Tibial artery (tissue), 4 donors: ENCODE measurements at regions not wholly inside any gene's neighbourhood (a gene's known extent, or its start where the extent isn't known, plus 50 kb on each side); places are given as distances from the start of the nearest gene placed in this dataset.

Experiments
- DNase-seq, 2 donors: peaks; one replicate each; pipeline ENCODE4 v3.0.0-alpha.2; 2019
- H3K27ac ChIP-seq, 2 donors: fragments of 200-600 bp; sonication (generic) in 1 of 2; 1 replicate in 1 of 2; 2 replicates in 1 of 2; pipeline ENCODE4 v1.5.1; 2018 to 2019; ENCODE audit warnings: mild to moderate bottlenecking in 1 of 2
- H3K27me3 ChIP-seq, 2 donors: fragments of 200-600 bp; sonication (generic) in 1 of 2; one replicate each; pipeline versions ENCODE4 v1.5.1 to v1.6.0; 2016 to 2019
- H3K36me3 ChIP-seq, 3 donors: fragments of 200-600 bp; sonication (generic) in 2 of 3; one replicate each; pipeline ENCODE4 v1.5.1; 2016 to 2019; ENCODE audit warnings: mild to moderate bottlenecking in 2 of 3
- H3K4me1 ChIP-seq, 4 donors: fragments of 200-600 bp; sonication (generic) in 2 of 4; 1 replicate in 3 of 4; 2 replicates in 1 of 4; pipeline ENCODE4 v1.5.1; 2016 to 2019
- H3K4me3 ChIP-seq, 2 donors: fragments of 200-600 bp; sonication (generic) in 1 of 2; 1 replicate in 1 of 2; 2 replicates in 1 of 2; pipeline ENCODE4 v1.5.1; 2018 to 2019; ENCODE audit warnings: mild to moderate bottlenecking in 2 of 2
- H3K9me3 ChIP-seq, 3 donors: fragments of 200-600 bp; sonication (generic) in 1 of 3; one replicate each; pipeline ENCODE4 v1.5.1; 2016 to 2019
- CTCF ChIP-seq, 2 experiments: fragments of 200-600 bp in 1 of 2; fragments of 450-650 bp in 1 of 2; IDR thresholded peaks; one replicate each; pipeline ENCODE4 v1.5.1; 2017 to 2019; ENCODE audit warnings: antibody characterized with exemption in 2 of 2, mild to moderate bottlenecking in 1 of 2, moderate library complexity in 1 of 2
- intact Hi-C: fragments of 100-400 bp; cut with DNase I; formaldehyde crosslinking; loops from one replicate; pipeline ENCODE4 v1.15.0; 2023; ENCODE audit warnings: low total_unique reads

- Histone ChIP-seq H3K27me3 (no peaks in the 10 kb centered on the region), H3K36me3 (no peaks in the 10 kb centered on the region), H3K4me1 (peaks cover 0 to 30% (median 10%) of the 10 kb centered on the region in 4 donors), H3K4me3 (no peak overlapping the region), H3K27ac (peak overlapping the region; percentile 55 to 69), H3K9me3 (no peaks in the 10 kb centered on the region)
- intact Hi-C loops: no loop called here
- no peak for TF ChIP-seq CTCF (IDR thresholded peaks at IDR 0.05)
- DNase-seq: peak; percentile 87 to 93
Observed at GRCh38 chr13:83065108-83065507, 817.2 kb downstream of the SLITRK1 start.

GRCh38 chr13:83057119-83057518 is 825.2 kb downstream of the SLITRK1 start:
- intact Hi-C loops: no loop called here
- no peak overlapping the region for H3K4me3 ChIP-seq
- no peak for TF ChIP-seq CTCF (IDR thresholded peaks at IDR 0.05)
- H3K36me3 ChIP-seq: no peaks in the 10 kb centered on the region
- no peak for DNase-seq
- no peaks in the 10 kb centered on the region for H3K9me3 ChIP-seq
- H3K27ac ChIP-seq: no peak overlapping the region
- no peaks in the 10 kb centered on the region for H3K27me3 ChIP-seq
- peaks cover 0 to 6% (median 0%) of the 10 kb centered on the region in 4 donors for H3K4me1 ChIP-seq

GRCh38 chr13:83056269-83056668 is 826.0 kb downstream of the SLITRK1 start:
- Histone ChIP-seq H3K4me3 (no peak overlapping the region), H3K4me1 (peaks cover 0 to 6% (median 0%) of the 10 kb centered on the region in 4 donors), H3K27ac (no peak overlapping the region), H3K9me3 (no peaks in the 10 kb centered on the region), H3K27me3 (no peaks in the 10 kb centered on the region), H3K36me3 (no peaks in the 10 kb centered on the region)
- DNase-seq: no peak
- TF ChIP-seq CTCF (IDR thresholded peaks at IDR 0.05): no peak
- intact Hi-C loops: no loop called here

- no peaks in the 10 kb centered on the region for H3K36me3 ChIP-seq
- H3K27me3 ChIP-seq: no peaks in the 10 kb centered on the region
- H3K4me1 ChIP-seq: peaks cover 0 to 7% (median 0%) of the 10 kb centered on the region in 4 donors
- no peak overlapping the region for H3K27ac ChIP-seq
- intact Hi-C loops: no loop called here
- H3K9me3 ChIP-seq: no peaks in the 10 kb centered on the region
- DNase-seq: no peak
- no peak for TF ChIP-seq CTCF (IDR thresholded peaks at IDR 0.05)
- H3K4me3 ChIP-seq: no peak overlapping the region
Observed at GRCh38 chr13:83048419-83048818, 833.9 kb downstream of the SLITRK1 start.

DNA sequence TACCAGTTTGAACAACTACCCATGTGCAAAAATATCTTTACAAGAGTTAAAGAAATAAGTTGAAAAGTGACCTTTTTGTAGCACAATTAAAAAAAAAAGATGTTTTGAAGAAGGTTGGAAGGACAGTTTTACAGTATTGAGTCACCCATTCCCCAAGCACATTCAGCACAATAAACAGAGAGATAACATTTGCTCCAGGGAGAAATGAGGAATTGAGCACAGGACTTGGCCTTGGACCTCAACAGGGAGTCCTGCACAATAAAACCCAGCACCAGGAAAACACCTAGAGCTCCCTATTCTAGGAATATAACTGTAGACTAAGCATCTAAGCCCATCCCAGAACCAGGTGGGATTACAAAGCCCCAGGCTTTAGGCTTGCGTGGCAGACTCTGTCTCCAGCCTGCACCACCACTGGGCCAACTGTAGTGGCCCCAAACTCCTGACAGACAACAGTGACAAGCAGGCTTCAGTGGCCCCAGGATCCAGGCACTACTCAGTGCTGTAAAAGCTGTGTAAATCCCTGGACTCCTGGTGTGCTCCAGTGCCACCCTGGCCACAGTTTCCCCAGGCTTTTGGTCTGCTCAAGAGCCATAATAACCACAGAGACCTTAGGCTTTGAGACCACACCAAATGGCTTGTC is 857.2 kb downstream of the SLITRK1 start:
- Histone ChIP-seq H3K4me3 (no peak overlapping the region), H3K27me3 (no peaks in the 10 kb centered on the region), H3K4me1 (no peaks in the 10 kb centered on the region), H3K9me3 (no peaks in the 10 kb centered on the region), H3K27ac (no peak overlapping the region), H3K36me3 (no peaks in the 10 kb centered on the region)
- intact Hi-C loops: no loop called here
- no peak for TF ChIP-seq CTCF (IDR thresholded peaks at IDR 0.05)
- DNase-seq: no peak

DNA sequence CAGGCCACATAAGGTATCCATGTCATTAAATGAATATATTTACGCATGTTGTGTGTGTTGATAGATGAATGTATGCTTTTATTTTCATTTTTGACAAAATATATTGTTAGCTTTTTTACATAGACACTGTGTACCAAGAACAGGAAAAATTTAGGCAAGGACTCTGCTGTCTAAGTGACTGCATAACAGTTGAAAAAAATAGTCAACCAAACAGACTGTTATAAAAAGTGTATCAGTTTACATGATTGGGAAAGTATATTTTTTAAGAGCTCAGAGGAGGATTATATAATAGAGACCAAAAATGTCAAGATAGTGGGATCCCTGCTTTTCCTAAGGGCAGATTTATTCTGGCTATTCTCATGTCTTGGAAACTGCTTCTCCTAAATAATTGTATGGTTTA is 858.0 kb downstream of the SLITRK1 start:
- Histone ChIP-seq H3K4me1 (no peaks in the 10 kb centered on the region), H3K36me3 (no peaks in the 10 kb centered on the region), H3K27ac (no peak overlapping the region), H3K27me3 (no peaks in the 10 kb centered on the region), H3K4me3 (no peak overlapping the region), H3K9me3 (no peaks in the 10 kb centered on the region)
- no peak for DNase-seq
- TF ChIP-seq CTCF (IDR thresholded peaks at IDR 0.05): no peak
- intact Hi-C loops: no loop called here
